Thyroid gland (tissue), 4 donors: ENCODE measurements at regions not wholly inside any gene's neighbourhood (a gene's known extent, or its start where the extent isn't known, plus 50 kb on each side); places are given as distances from the start of the nearest gene placed in this dataset.

Source experiments
- CTCF ChIP-seq, 6 experiments: fragments of 200-600 bp in 3 of 6; fragments of 450-650 bp in 3 of 6; sonication (generic) in 3 of 6; IDR thresholded peaks; one replicate each; pipeline ENCODE4 v1.5.1; 2016 to 2019; ENCODE audit warnings: antibody characterized with exemption in 6 of 6, mild to moderate bottlenecking in 2 of 6, inconsistent platforms in 1 of 6, moderate library complexity in 1 of 6
- POLR2A ChIP-seq, 2 donors: fragments of 450-650 bp; IDR thresholded peaks; one replicate each; pipeline ENCODE4 v1.6.1; 2017; ENCODE audit warnings: antibody characterized with exemption in 2 of 2, mild to moderate bottlenecking in 2 of 2, moderate library complexity in 1 of 2

DNA sequence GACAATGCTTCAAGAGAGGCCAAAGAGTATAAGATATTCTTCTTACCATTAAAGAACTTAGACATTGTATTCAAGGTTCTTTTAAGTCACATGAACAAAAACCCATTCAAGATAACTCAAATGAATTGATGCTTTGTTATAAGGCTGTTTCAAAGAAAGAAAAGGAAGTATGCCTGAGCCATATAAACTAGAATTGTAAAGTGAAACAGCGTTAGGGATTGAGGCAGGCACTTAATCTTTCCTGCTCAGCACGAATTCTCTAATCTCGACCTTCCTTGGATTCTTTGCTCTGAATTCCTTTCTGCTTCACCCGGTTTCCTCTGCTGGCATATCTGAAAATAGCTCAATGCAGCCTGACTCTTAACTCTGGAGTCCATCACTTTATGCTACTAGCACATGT, 595.4 kb downstream of the DIAPH3 start:
- no peak for TF ChIP-seq CTCF (IDR thresholded peaks at IDR 0.05)
- no peak for TF ChIP-seq POLR2A (IDR thresholded peaks at IDR 0.05)
